ENCODE measurements at regions not wholly inside any gene's neighbourhood (a gene's known extent, or its start where the extent isn't known, plus 50 kb on each side); places are given as distances from the start of the nearest gene placed in this dataset.
A peak's percentile ranks its signal among the peaks of the same experiment; 100 is the strongest.

- DNase-seq (ENCODE audit: low read depth) = no peak
These were observed 68.3 kb upstream of the EDN1 start for GRCh38 chr6:12221856-12222255.

- DNase-seq (ENCODE audit: low read depth) = no peak
These were observed 67.5 kb upstream of the EDN1 start for GRCh38 chr6:12222405-12223366.

- no peak for DNase-seq (ENCODE audit: low read depth)
These were observed 66.8 kb upstream of the EDN1 start for GRCh38 chr6:12223383-12223782.

GRCh38 chr6:12224251-12224650, 65.9 kb upstream of the EDN1 start:
- DNase-seq (ENCODE audit: low read depth) = no peak

- no peak for DNase-seq (ENCODE audit: low read depth)
These were observed 61.6 kb upstream of the EDN1 start for GRCh38 chr6:12228447-12229146.

GRCh38 chr6:12229332-12229731, 60.8 kb upstream of the EDN1 start:
- DNase-seq (ENCODE audit: low read depth) = no peak

GRCh38 chr6:12230523-12230922, 59.6 kb upstream of the EDN1 start:
- no peak for DNase-seq (ENCODE audit: low read depth)

GRCh38 chr6:12232339-12232738, 57.8 kb upstream of the EDN1 start:
- peak; percentile 75 for DNase-seq (ENCODE audit: low read depth)

- peak; percentile 3 for DNase-seq (ENCODE audit: low read depth)
These were observed 57.3 kb upstream of the EDN1 start for GRCh38 chr6:12232821-12233220.

- DNase-seq (ENCODE audit: low read depth) = peak; percentile 87
These were observed 56.2 kb upstream of the EDN1 start for GRCh38 chr6:12233693-12234571.

GRCh38 chr6:12235341-12235740, 54.8 kb upstream of the EDN1 start:
- no peak for DNase-seq (ENCODE audit: low read depth)

- DNase-seq (ENCODE audit: low read depth) = no peak
These were observed 51.9 kb upstream of the EDN1 start for GRCh38 chr6:12238219-12238618.

All from iris pigment epithelial cell (primary cell).